Bone marrow (tissue), 2 donors: ENCODE measurements at regions not wholly inside any gene's neighbourhood (a gene's known extent, or its start where the extent isn't known, plus 50 kb on each side); places are given as distances from the start of the nearest gene placed in this dataset.
A peak's percentile ranks its signal among the peaks of the same experiment; 100 is the strongest.

Experiments used
- DNase-seq, 2 donors: peaks; one replicate each; lab custom pipeline; 2025; lab: John Stamatoyannopoulos, UW

- no peak for DNase-seq
These were observed 163.8 kb upstream of the KLF14 start for GRCh38 chr7:130897515-130898419.

- DNase-seq = no peak
These were observed 165.1 kb upstream of the KLF14 start for GRCh38 chr7:130899071-130899560.

GRCh38 chr7:130899638-130900401, 165.8 kb upstream of the KLF14 start:
- DNase-seq = no peak

GRCh38 chr7:130900471-130901076, 166.6 kb upstream of the KLF14 start:
- DNase-seq = no peak

- no peak for DNase-seq
These were observed 167.3 kb upstream of the KLF14 start for GRCh38 chr7:130901209-130901783.

- DNase-seq = no peak
These were observed 168.8 kb upstream of the KLF14 start for GRCh38 chr7:130902755-130903357.

- no peak for DNase-seq
These were observed 169.5 kb upstream of the KLF14 start for GRCh38 chr7:130903358-130903974.

- no peak for DNase-seq
These were observed 170.2 kb upstream of the KLF14 start for GRCh38 chr7:130904031-130904757.

GRCh38 chr7:130904792-130905191, 170.8 kb upstream of the KLF14 start:
- DNase-seq = no peak

- no peak for DNase-seq
These were observed 172.6 kb upstream of the KLF14 start for GRCh38 chr7:130906575-130906974.

GRCh38 chr7:130907439-130907838, 173.4 kb upstream of the KLF14 start:
- no peak for DNase-seq

- no peak for DNase-seq
These were observed 174.5 kb upstream of the KLF14 start for GRCh38 chr7:130908345-130909160.

GRCh38 chr7:130909161-130909836, 175.3 kb upstream of the KLF14 start:
- DNase-seq = no peak

GRCh38 chr7:130909881-130910672, 176.1 kb upstream of the KLF14 start:
- no peak for DNase-seq

- no peak for DNase-seq
These were observed 177.2 kb upstream of the KLF14 start for GRCh38 chr7:130910949-130911944.

- peak in 1 of 2 donors; percentile 49 for DNase-seq
These were observed 178.3 kb upstream of the KLF14 start for GRCh38 chr7:130912082-130912861.
